ENCODE measurements at regions not wholly inside any gene's neighbourhood (a gene's known extent, or its start where the extent isn't known, plus 50 kb on each side); places are given as distances from the start of the nearest gene placed in this dataset.
A peak's percentile ranks its signal among the peaks of the same experiment; 100 is the strongest.
"Not testable (repeated sequence)": the region's sequence is repeated elsewhere in the genome, so short reads cannot be mapped to it uniquely, and the experiment has no call there.

GRCh38 chrX:66912417-66912816 is 273.5 kb upstream of the EDA2R start:
- no peak for DNase-seq (ENCODE audit: low read depth)

- no peak for DNase-seq (ENCODE audit: low read depth)
These were observed 263.2 kb upstream of the EDA2R start for GRCh38 chrX:66902081-66902480.

GRCh38 chrX:66900886-66901285 is 262.0 kb upstream of the EDA2R start:
- DNase-seq (ENCODE audit: low read depth), result no peak

GRCh38 chrX:66892004-66892403 is 253.1 kb upstream of the EDA2R start:
- no peak for DNase-seq (ENCODE audit: low read depth)

GRCh38 chrX:66889418-66889817 is 250.5 kb upstream of the EDA2R start:
- DNase-seq (ENCODE audit: low read depth), result no peak

- DNase-seq (ENCODE audit: low read depth), result no peak
These were observed 243.2 kb upstream of the EDA2R start for GRCh38 chrX:66882101-66882500.

- no peak for DNase-seq (ENCODE audit: low read depth)
These were observed 237.9 kb upstream of the EDA2R start for GRCh38 chrX:66876776-66877175.

GRCh38 chrX:66872771-66873170 is 233.9 kb upstream of the EDA2R start:
- DNase-seq (ENCODE audit: low read depth), result no peak

- DNase-seq (ENCODE audit: low read depth), result no peak
These were observed 224.8 kb upstream of the EDA2R start for GRCh38 chrX:66863721-66864120.

GRCh38 chrX:66833426-66833825 is 194.5 kb upstream of the EDA2R start:
- DNase-seq (ENCODE audit: low read depth), result no peak

- DNase-seq (ENCODE audit: low read depth), result no peak
These were observed 176.3 kb upstream of the EDA2R start for GRCh38 chrX:66815227-66815626.

- DNase-seq (ENCODE audit: low read depth), result not testable (repeated sequence)
These were observed 155.6 kb upstream of the EDA2R start for GRCh38 chrX:66794514-66794913.

GRCh38 chrX:66766318-66766717 is 127.4 kb upstream of the EDA2R start:
- no peak for DNase-seq (ENCODE audit: low read depth)

GRCh38 chrX:66760651-66761050 is 121.8 kb upstream of the EDA2R start:
- peak; percentile 5 for DNase-seq (ENCODE audit: low read depth)

GRCh38 chrX:66756717-66757116 is 117.8 kb upstream of the EDA2R start:
- DNase-seq (ENCODE audit: low read depth), result no peak

GRCh38 chrX:66751136-66751782 is 112.4 kb upstream of the EDA2R start:
- DNase-seq (ENCODE audit: low read depth), result peak; percentile 18

GRCh38 chrX:66744519-66744918 is 105.6 kb upstream of the EDA2R start:
- DNase-seq (ENCODE audit: low read depth), result not testable (repeated sequence)

GRCh38 chrX:66731398-66731797 is 92.5 kb upstream of the EDA2R start:
- peak; percentile 59 for DNase-seq (ENCODE audit: low read depth)

GRCh38 chrX:66728818-66729271 is 90.0 kb upstream of the EDA2R start:
- DNase-seq (ENCODE audit: low read depth), result peak; percentile 80

- peak; percentile 44 for DNase-seq (ENCODE audit: low read depth)
These were observed 79.0 kb upstream of the EDA2R start for GRCh38 chrX:66717926-66718325.

GRCh38 chrX:66698273-66699204 is 59.7 kb upstream of the EDA2R start:
- no peak for DNase-seq (ENCODE audit: low read depth)

- not testable (repeated sequence) for DNase-seq (ENCODE audit: low read depth)
These were observed 53.6 kb upstream of the EDA2R start for GRCh38 chrX:66692512-66692911.
